ENCODE measurements at regions not wholly inside any gene's neighbourhood (a gene's known extent, or its start where the extent isn't known, plus 50 kb on each side); places are given as distances from the start of the nearest gene placed in this dataset.

DNA sequence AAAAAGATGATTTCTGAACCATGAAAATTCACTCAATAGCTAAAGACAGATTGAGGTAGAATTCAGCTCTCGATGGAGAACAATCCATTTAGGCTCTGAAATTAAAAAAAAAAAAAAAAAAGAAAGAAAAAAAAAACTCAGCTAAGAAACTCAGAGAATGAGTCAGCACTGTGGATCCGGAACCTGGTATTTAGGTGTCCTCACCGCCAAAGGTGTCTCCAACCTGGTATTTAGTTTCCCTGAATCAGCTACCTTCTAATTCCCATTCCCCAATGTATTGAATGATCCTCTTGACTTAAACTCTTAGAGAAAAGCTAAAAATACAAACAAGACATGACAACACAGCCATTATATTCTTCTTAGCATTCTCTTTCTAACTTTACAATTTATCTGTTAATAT is 150.3 kb upstream of the RASGEF1B start:
- no peaks in the 10 kb centered on the region for H3K36me3 ChIP-seq (ENCODE audit: insufficient read depth, low read length)
- H3K9me2 ChIP-seq (ENCODE audit: insufficient read depth, low read length): no peaks in the 10 kb centered on the region
- no peak overlapping the region for H3K27ac ChIP-seq (ENCODE audit: low read length)
- no peak overlapping the region for H3K4me3 ChIP-seq (ENCODE audit: low read length)
- no peak for TF ChIP-seq EP300 (conservative IDR thresholded peaks at IDR 0.05; ENCODE audit: poor library complexity, severe bottlenecking)
- TF ChIP-seq EZH2 (IDR thresholded peaks at IDR 0.05; ENCODE audit: borderline replicate concordance, insufficient read depth, low read length, poor library complexity, severe bottlenecking): no peak
- no peak for TF ChIP-seq TAF1 (IDR thresholded peaks at IDR 0.05; ENCODE audit: low read depth)
- TF ChIP-seq SMC3 (conservative IDR thresholded peaks at IDR 0.05; ENCODE audit: poor library complexity): no peak
- TF ChIP-seq REST (IDR thresholded peaks at IDR 0.05; ENCODE audit: borderline replicate concordance): no peak
- no peak for TF ChIP-seq MXI1 (conservative IDR thresholded peaks at IDR 0.05; ENCODE audit: poor library complexity, severe bottlenecking)
- TF ChIP-seq RAD21 (conservative IDR thresholded peaks at IDR 0.05): no peak
- TF ChIP-seq, protein P1, sequence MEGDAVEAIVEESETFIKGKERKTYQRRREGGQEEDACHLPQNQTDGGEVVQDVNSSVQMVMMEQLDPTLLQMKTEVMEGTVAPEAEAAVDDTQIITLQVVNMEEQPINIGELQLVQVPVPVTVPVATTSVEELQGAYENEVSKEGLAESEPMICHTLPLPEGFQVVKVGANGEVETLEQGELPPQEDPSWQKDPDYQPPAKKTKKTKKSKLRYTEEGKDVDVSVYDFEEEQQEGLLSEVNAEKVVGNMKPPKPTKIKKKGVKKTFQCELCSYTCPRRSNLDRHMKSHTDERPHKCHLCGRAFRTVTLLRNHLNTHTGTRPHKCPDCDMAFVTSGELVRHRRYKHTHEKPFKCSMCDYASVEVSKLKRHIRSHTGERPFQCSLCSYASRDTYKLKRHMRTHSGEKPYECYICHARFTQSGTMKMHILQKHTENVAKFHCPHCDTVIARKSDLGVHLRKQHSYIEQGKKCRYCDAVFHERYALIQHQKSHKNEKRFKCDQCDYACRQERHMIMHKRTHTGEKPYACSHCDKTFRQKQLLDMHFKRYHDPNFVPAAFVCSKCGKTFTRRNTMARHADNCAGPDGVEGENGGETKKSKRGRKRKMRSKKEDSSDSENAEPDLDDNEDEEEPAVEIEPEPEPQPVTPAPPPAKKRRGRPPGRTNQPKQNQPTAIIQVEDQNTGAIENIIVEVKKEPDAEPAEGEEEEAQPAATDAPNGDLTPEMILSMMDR (IDR thresholded peaks at IDR 0.05; ENCODE audit: poor library complexity, severe bottlenecking): no peak
- no peak for TF ChIP-seq POLR2AphosphoS5 (IDR thresholded peaks at IDR 0.05)
- no peaks in the 10 kb centered on the region for H4K20me1 ChIP-seq (ENCODE audit: insufficient read depth)
- no peak overlapping the region for H3K9ac ChIP-seq (ENCODE audit: low read length)
- no peaks in the 10 kb centered on the region for H3K27me3 ChIP-seq (ENCODE audit: insufficient read depth, low read depth, low read length)
- no peaks in the 10 kb centered on the region for H3F3A ChIP-seq (ENCODE audit: insufficient read depth, low read length, poor library complexity, severe bottlenecking)
- no peaks in the 10 kb centered on the region for H3K9me3 ChIP-seq (ENCODE audit: low read length)
- no peak overlapping the region for H2AFZ ChIP-seq (ENCODE audit: low read depth, low read length)
- H3K4me2 ChIP-seq (ENCODE audit: low read length): no peak overlapping the region
- no peaks in the 10 kb centered on the region for H3K79me2 ChIP-seq (replicated peaks; ENCODE audit: insufficient read depth, low read length)

DNA sequence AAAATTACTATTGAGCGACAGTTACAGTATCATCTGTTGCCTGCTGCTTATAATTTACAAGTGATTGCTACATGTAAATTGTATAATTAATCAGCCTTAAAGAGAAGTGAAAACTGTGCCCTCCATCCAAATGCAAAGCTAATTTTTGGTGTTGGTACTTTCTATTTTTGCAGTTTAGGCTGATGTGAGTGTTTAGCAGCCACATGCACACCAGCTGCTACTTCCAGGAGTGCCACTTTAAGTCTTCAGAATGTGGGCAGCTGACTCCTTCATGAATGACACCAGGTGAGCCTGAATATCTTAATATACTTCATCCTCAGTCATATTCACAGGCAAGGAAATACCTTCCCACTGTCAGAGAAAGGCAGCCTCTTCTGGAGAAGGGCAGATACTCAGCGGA is 149.8 kb upstream of the RASGEF1B start:
- no peaks in the 10 kb centered on the region for H3K9me3 ChIP-seq (ENCODE audit: low read length)
- no peaks in the 10 kb centered on the region for H4K20me1 ChIP-seq (ENCODE audit: insufficient read depth)

More for the DNA sequence above, 149.8 kb upstream of the RASGEF1B start:
- Histone ChIP-seq H3F3A (ENCODE audit: insufficient read depth, low read length, poor library complexity, severe bottlenecking) (no peaks in the 10 kb centered on the region), H3K9ac (ENCODE audit: low read length) (no peak overlapping the region), H3K9me2 (ENCODE audit: insufficient read depth, low read length) (no peaks in the 10 kb centered on the region), H3K27ac (ENCODE audit: low read length) (no peak overlapping the region), H2AFZ (ENCODE audit: low read depth, low read length) (no peak overlapping the region), H3K79me2 (replicated peaks; ENCODE audit: insufficient read depth, low read length) (no peaks in the 10 kb centered on the region), H3K36me3 (ENCODE audit: insufficient read depth, low read length) (no peaks in the 10 kb centered on the region), H3K4me3 (ENCODE audit: low read length) (no peak overlapping the region), H3K27me3 (ENCODE audit: insufficient read depth, low read depth, low read length) (no peaks in the 10 kb centered on the region), H3K4me2 (ENCODE audit: low read length) (no peak overlapping the region)
- TF ChIP-seq EP300 (conservative IDR thresholded peaks at IDR 0.05; ENCODE audit: poor library complexity, severe bottlenecking) (no peak), MXI1 (conservative IDR thresholded peaks at IDR 0.05; ENCODE audit: poor library complexity, severe bottlenecking) (no peak), POLR2AphosphoS5 (IDR thresholded peaks at IDR 0.05) (no peak), SMC3 (conservative IDR thresholded peaks at IDR 0.05; ENCODE audit: poor library complexity) (no peak), RAD21 (conservative IDR thresholded peaks at IDR 0.05) (no peak), REST (IDR thresholded peaks at IDR 0.05; ENCODE audit: borderline replicate concordance) (no peak), TAF1 (IDR thresholded peaks at IDR 0.05; ENCODE audit: low read depth) (no peak), EZH2 (IDR thresholded peaks at IDR 0.05; ENCODE audit: borderline replicate concordance, insufficient read depth, low read length, poor library complexity, severe bottlenecking) (no peak)
- TF ChIP-seq, protein P1 (IDR thresholded peaks at IDR 0.05; ENCODE audit: poor library complexity, severe bottlenecking): no peak
